H9 (cell line): ENCODE measurements at regions not wholly inside any gene's neighbourhood (a gene's known extent, or its start where the extent isn't known, plus 50 kb on each side); places are given as distances from the start of the nearest gene placed in this dataset.

Experiments
- DNase-seq: peaks from one replicate; pipeline ENCODE4 v3.0.0-alpha.2; 2017
- H2AFZ ChIP-seq: one replicate; pipeline ENCODE4 v1.6.1; 2013; ENCODE audit warnings: mild to moderate bottlenecking, low read length, control low read depth, moderate library complexity
- H2AK5ac ChIP-seq: 2 replicates; pipeline ENCODE4 v1.6.1; 2013; ENCODE audit warnings: low read length, control low read depth, mixed read lengths; ENCODE audit not compliant: insufficient read length
- H2BK120ac ChIP-seq: one replicate; pipeline ENCODE4 v1.6.1; 2013; ENCODE audit warnings: low read depth, mild to moderate bottlenecking, low read length, control low read depth, inconsistent platforms; ENCODE audit not compliant: poor library complexity, severe bottlenecking
- H2BK12ac ChIP-seq: 2 replicates; pipeline ENCODE4 v1.6.1; 2013; ENCODE audit warnings: low read length, control low read depth, mixed read lengths, low read depth; ENCODE audit not compliant: insufficient read length
- H2BK15ac ChIP-seq: 2 replicates; pipeline ENCODE4 v1.6.1; 2013; ENCODE audit warnings: low read depth, low read length, control low read depth
- H2BK20ac ChIP-seq: one replicate; pipeline ENCODE4 v1.6.1; 2013; ENCODE audit warnings: low read depth, mild to moderate bottlenecking, low read length, control low read depth, inconsistent platforms; ENCODE audit not compliant: poor library complexity, severe bottlenecking
- H2BK5ac ChIP-seq: 2 replicates; pipeline ENCODE4 v1.6.1; 2013; ENCODE audit warnings: low read length, control low read depth, mixed read lengths; ENCODE audit not compliant: insufficient read length
- H3K14ac ChIP-seq: 2 replicates; pipeline ENCODE4 v1.6.1; 2013; ENCODE audit warnings: low read length, control low read depth; ENCODE audit not compliant: insufficient read depth
- H3K18ac ChIP-seq: 2 replicates; pipeline ENCODE4 v1.6.1; 2013; ENCODE audit warnings: low read depth, mild to moderate bottlenecking, mixed read lengths, low read length, control low read depth; ENCODE audit not compliant: insufficient read length
- H3K23ac ChIP-seq: 2 replicates; pipeline ENCODE4 v1.6.1; 2013; ENCODE audit warnings: low read length, control low read depth, mixed read lengths, low read depth; ENCODE audit not compliant: insufficient read length
- H3K23me2 ChIP-seq: 2 replicates; pipeline ENCODE4 v1.6.1; 2013; ENCODE audit warnings: low read depth, mild to moderate bottlenecking, mixed read lengths, low read length, control low read depth; ENCODE audit not compliant: insufficient read length, poor library complexity, severe bottlenecking
- H3K27ac ChIP-seq: 2 replicates; pipeline ENCODE4 v1.5.1; 2013; ENCODE audit warnings: low read length, control low read depth, mixed read lengths, low read depth; ENCODE audit not compliant: insufficient read length
- H3K27me3 ChIP-seq: 2 replicates; pipeline ENCODE4 v1.6.1; 2013; ENCODE audit warnings: low read length, control low read depth, inconsistent platforms; ENCODE audit not compliant: insufficient read depth
- H3K4ac ChIP-seq: 2 replicates; pipeline ENCODE4 v1.6.1; 2013; ENCODE audit warnings: low read depth, mild to moderate bottlenecking, control low read depth, inconsistent platforms, low read length, moderate library complexity
- H3K4me1 ChIP-seq: 2 replicates; pipeline ENCODE4 v1.6.1; 2013; ENCODE audit warnings: low read length, control low read depth, inconsistent platforms; ENCODE audit not compliant: insufficient read depth
- H3K4me2 ChIP-seq: 2 replicates; pipeline ENCODE4 v1.6.1; 2013; ENCODE audit warnings: low read length, control low read depth, mixed read lengths; ENCODE audit not compliant: insufficient read length, insufficient read depth
- H3K56ac ChIP-seq: 2 replicates; pipeline ENCODE4 v1.6.1; 2013; ENCODE audit warnings: low read depth, mild to moderate bottlenecking, mixed read lengths, low read length, control low read depth; ENCODE audit not compliant: insufficient read length
- H3K79me1 ChIP-seq: 2 replicates; pipeline ENCODE4 v1.6.1; 2013; ENCODE audit warnings: low read depth, mild to moderate bottlenecking, moderate library complexity, low read length, control low read depth, inconsistent platforms; ENCODE audit not compliant: insufficient read depth, poor library complexity, severe bottlenecking
- H3K79me2 ChIP-seq: 2 replicates; pipeline ENCODE4 v1.6.1; 2013; ENCODE audit warnings: low read length, control low read depth, inconsistent platforms; ENCODE audit not compliant: insufficient read depth
- H3K9ac ChIP-seq: 2 replicates; pipeline ENCODE4 v1.6.1; 2013; ENCODE audit warnings: low read length, control low read depth, mixed read lengths; ENCODE audit not compliant: insufficient read length; ENCODE audit errors: extremely low read depth
- H3K9me3 ChIP-seq: one replicate; pipeline ENCODE4 v1.6.1; 2013; ENCODE audit warnings: low read depth, low read length, inconsistent platforms; ENCODE audit not compliant: control insufficient read depth
- H3T11ph ChIP-seq: one replicate; pipeline ENCODE4 v1.6.1; 2013; ENCODE audit warnings: mild to moderate bottlenecking, low read length, control low read depth, inconsistent platforms
- H4K20me1 ChIP-seq: one replicate; pipeline ENCODE4 v1.6.1; 2013; ENCODE audit not compliant: control insufficient read depth, insufficient read length, insufficient read depth
- H4K5ac ChIP-seq: 2 replicates; pipeline ENCODE4 v1.6.1; 2013; ENCODE audit warnings: low read depth, mild to moderate bottlenecking, mixed read lengths, low read length, control low read depth; ENCODE audit not compliant: insufficient read length
- H4K8ac ChIP-seq: replicated peaks from 2 replicates; pipeline ENCODE4 v1.6.1; 2013; ENCODE audit warnings: low read length, control low read depth, mixed read lengths, low read depth; ENCODE audit not compliant: insufficient read length
- H4K91ac ChIP-seq: 2 replicates; pipeline ENCODE4 v1.6.1; 2013; ENCODE audit warnings: low read depth, mild to moderate bottlenecking, moderate library complexity, mixed read lengths, low read length, control low read depth; ENCODE audit not compliant: insufficient read length
- H3K27ac Mint-ChIP-seq, 3 experiments: 2 replicates in 2 of 3; 3 replicates in 1 of 3; pipeline ENCODE4 v1.8.0; 2020 to 2021; ENCODE audit warnings: mixed read lengths in 3 of 3, mild to moderate bottlenecking in 1 of 3, moderate library complexity in 1 of 3
- H3K27me3 Mint-ChIP-seq: 2 replicates; pipeline ENCODE4 v1.8.0; 2021; ENCODE audit warnings: low read depth, mild to moderate bottlenecking, moderate library complexity, mixed read lengths
- H3K36me3 Mint-ChIP-seq, 3 experiments: 2 replicates in 2 of 3; 3 replicates in 1 of 3; pipeline ENCODE4 v1.8.0; 2020 to 2021; ENCODE audit warnings: low read depth in 3 of 3, mixed read lengths in 3 of 3; ENCODE audit not compliant: insufficient read depth in 1 of 3
- H3K4me1 Mint-ChIP-seq, 2 experiments: 2 replicates each; pipeline ENCODE4 v1.8.0; 2020; ENCODE audit warnings: mixed read lengths in 2 of 2
- H3K4me3 Mint-ChIP-seq, 2 experiments: 2 replicates in 1 of 2; 3 replicates in 1 of 2; pipeline ENCODE4 v1.8.0; 2020 to 2021; ENCODE audit warnings: mild to moderate bottlenecking in 2 of 2, mixed read lengths in 2 of 2, moderate library complexity in 1 of 2
- H3K9me3 Mint-ChIP-seq, 2 experiments: 2 replicates in 1 of 2; 3 replicates in 1 of 2; pipeline ENCODE4 v1.8.0; 2020; ENCODE audit warnings: mild to moderate bottlenecking in 2 of 2, mixed read lengths in 2 of 2, moderate library complexity in 1 of 2
- WGBS: extraction: QIAGEN DNeasy Blood & Tissue Kit; methylation state at CpG from one replicate; pipeline ENCODE4 v1.1.7; 2013; ENCODE audit warnings: missing lambda C conversion rate, low lambda C conversion rate, mixed read lengths; ENCODE audit not compliant: insufficient read length; ENCODE audit errors: extremely low coverage; 5-methylcytosine and 5-hydroxymethylcytosine counted together
- TF ChIP-seq, protein P1 (sequence below): fragments of 200-600 bp; sonication (generic); conservative IDR thresholded peaks from 3 replicates; pipeline ENCODE4 v1.8.0; 2021; ENCODE audit warnings: antibody characterized with exemption, mild to moderate bottlenecking

DNA sequence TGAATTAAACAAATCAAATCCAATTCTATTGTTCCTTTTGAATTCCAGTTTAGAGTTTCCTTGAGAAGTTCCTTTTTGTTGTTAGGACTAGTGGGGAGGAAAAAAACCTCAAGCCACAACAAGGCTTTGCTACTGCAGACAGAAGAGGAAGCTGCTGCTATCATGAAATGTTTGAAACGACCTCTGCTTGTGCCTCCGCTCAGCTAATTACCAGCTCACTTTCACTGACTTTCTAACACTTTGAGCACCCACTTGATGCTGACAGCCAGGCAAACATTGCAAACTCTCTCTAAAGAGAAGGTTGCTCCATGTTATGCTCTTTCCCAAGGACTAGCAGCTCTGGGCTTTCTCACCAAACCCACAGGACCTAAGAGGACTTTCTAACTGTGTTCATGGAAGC, 203.9 kb upstream of the PROX1 start:
- H3K4me1 ChIP-seq, result no peaks in the 10 kb centered on the region; the same call in 1 of the 2 replicates
- no peak overlapping the region for H3K4ac ChIP-seq
- H2BK120ac ChIP-seq, result no peak overlapping the region
- no peak overlapping the region for H4K8ac ChIP-seq
- TF ChIP-seq, protein P1, sequence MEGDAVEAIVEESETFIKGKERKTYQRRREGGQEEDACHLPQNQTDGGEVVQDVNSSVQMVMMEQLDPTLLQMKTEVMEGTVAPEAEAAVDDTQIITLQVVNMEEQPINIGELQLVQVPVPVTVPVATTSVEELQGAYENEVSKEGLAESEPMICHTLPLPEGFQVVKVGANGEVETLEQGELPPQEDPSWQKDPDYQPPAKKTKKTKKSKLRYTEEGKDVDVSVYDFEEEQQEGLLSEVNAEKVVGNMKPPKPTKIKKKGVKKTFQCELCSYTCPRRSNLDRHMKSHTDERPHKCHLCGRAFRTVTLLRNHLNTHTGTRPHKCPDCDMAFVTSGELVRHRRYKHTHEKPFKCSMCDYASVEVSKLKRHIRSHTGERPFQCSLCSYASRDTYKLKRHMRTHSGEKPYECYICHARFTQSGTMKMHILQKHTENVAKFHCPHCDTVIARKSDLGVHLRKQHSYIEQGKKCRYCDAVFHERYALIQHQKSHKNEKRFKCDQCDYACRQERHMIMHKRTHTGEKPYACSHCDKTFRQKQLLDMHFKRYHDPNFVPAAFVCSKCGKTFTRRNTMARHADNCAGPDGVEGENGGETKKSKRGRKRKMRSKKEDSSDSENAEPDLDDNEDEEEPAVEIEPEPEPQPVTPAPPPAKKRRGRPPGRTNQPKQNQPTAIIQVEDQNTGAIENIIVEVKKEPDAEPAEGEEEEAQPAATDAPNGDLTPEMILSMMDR, result no peak
- H3K14ac ChIP-seq, result no peak overlapping the region
- Mint-ChIP-seq H3K27me3 (peaks cover 2% of the 10 kb centered on the region; the same call in 1 of the 2 replicates), H3K36me3 (no peaks in the 10 kb centered on the region), H3K9me3 (no peaks in the 10 kb centered on the region), H3K4me3 (no peak overlapping the region), H3K4me1 (peaks cover 0 to 2% of the 10 kb centered on the region in 2 experiments; a peak in 1 of 4 replicates), H3K27ac (no peak overlapping the region; a peak in 1 of 7 replicates)
- no peak overlapping the region for H2BK15ac ChIP-seq
- H4K20me1 ChIP-seq, result no peaks in the 10 kb centered on the region
- no peak overlapping the region for H3K56ac ChIP-seq
- H3K23ac ChIP-seq, result no peak overlapping the region
- no peak overlapping the region for H3K27ac ChIP-seq
- no peak overlapping the region for H4K91ac ChIP-seq
- DNase-seq, result no peak
- WGBS, result no CpG with 5 or more reads among the region's 2 CpGs
- no peak overlapping the region for H2BK5ac ChIP-seq
- no peaks in the 10 kb centered on the region for H3K9me3 ChIP-seq
- H2BK12ac ChIP-seq, result no peak overlapping the region
- H3K79me2 ChIP-seq, result no peaks in the 10 kb centered on the region
- no peak overlapping the region for H2BK20ac ChIP-seq
- H3K4me2 ChIP-seq, result no peak overlapping the region
- no peak overlapping the region for H2AFZ ChIP-seq
- no peaks in the 10 kb centered on the region for H3K79me1 ChIP-seq
- no peak overlapping the region for H2AK5ac ChIP-seq
- H3K27me3 ChIP-seq, result no peaks in the 10 kb centered on the region
- H3K23me2 ChIP-seq, result no peaks in the 10 kb centered on the region
- no peak overlapping the region for H4K5ac ChIP-seq
- no peak overlapping the region for H3T11ph ChIP-seq
- no peak overlapping the region for H3K9ac ChIP-seq
- no peak overlapping the region for H3K18ac ChIP-seq
